ES-I3 (cell line): ENCODE measurements at regions not wholly inside any gene's neighbourhood (a gene's known extent, or its start where the extent isn't known, plus 50 kb on each side); places are given as distances from the start of the nearest gene placed in this dataset.
"Not testable (repeated sequence)": the region's sequence is repeated elsewhere in the genome, so short reads cannot be mapped to it uniquely, and the experiment has no call there.

ENCODE experiments used
- H3K36me3 ChIP-seq: 2 replicates; pipeline ENCODE4 v1.6.1; 2013; ENCODE audit warnings: mild to moderate bottlenecking, low read length, control low read depth, moderate library complexity; ENCODE audit not compliant: insufficient read depth
- H3K4me1 ChIP-seq: 2 replicates; pipeline ENCODE4 v1.6.1; 2013; ENCODE audit warnings: mild to moderate bottlenecking, control low read depth, low read length; ENCODE audit not compliant: insufficient read depth
- H3K9ac ChIP-seq: 2 replicates; pipeline ENCODE4 v1.6.1; 2013; ENCODE audit warnings: low read depth, mild to moderate bottlenecking, low read length, moderate library complexity
- H3K9me3 ChIP-seq: 2 replicates; pipeline ENCODE4 v1.6.1; 2013; ENCODE audit warnings: mild to moderate bottlenecking, low read length, moderate library complexity; ENCODE audit not compliant: control insufficient read depth, insufficient read depth

GRCh38 chr2:48065096-48065495, 158.8 kb upstream of the FBXO11 start:
- Histone ChIP-seq H3K36me3 (no peaks in the 10 kb centered on the region), H3K4me1 (no peaks in the 10 kb centered on the region), H3K9me3 (no peaks in the 10 kb centered on the region), H3K9ac (no peak overlapping the region)

- Histone ChIP-seq H3K4me1 (no peaks in the 10 kb centered on the region), H3K36me3 (no peaks in the 10 kb centered on the region), H3K9ac (no peak overlapping the region), H3K9me3 (no peaks in the 10 kb centered on the region)
Observed at GRCh38 chr2:48066000-48066399, 159.7 kb upstream of the FBXO11 start.

GRCh38 chr2:48069769-48070168, 163.5 kb upstream of the FBXO11 start:
- no peaks in the 10 kb centered on the region for H3K36me3 ChIP-seq
- H3K9ac ChIP-seq, result no peak overlapping the region
- no peaks in the 10 kb centered on the region for H3K9me3 ChIP-seq
- H3K4me1 ChIP-seq, result no peaks in the 10 kb centered on the region

DNA sequence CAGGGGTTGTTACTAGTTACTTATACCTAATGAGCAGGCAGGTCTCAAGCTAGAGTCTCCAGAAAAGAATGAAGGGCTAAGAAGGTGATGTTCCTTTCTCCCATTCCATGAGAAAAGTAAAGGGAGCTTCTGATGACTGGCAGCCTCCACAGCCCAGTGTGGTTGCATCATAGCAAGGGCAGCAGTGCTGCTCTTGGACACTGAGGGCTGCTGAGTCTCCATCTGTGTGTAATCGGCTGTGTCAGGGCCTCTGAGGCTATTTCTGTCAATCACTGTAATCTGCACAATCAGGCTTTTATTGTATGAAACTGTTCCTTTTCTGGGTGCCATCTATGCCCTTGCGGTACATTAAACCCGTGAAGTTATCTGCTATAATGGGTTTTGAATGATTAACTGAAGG, 164.1 kb upstream of the FBXO11 start:
- Histone ChIP-seq H3K36me3 (no peaks in the 10 kb centered on the region), H3K9me3 (no peaks in the 10 kb centered on the region), H3K9ac (no peak overlapping the region), H3K4me1 (no peaks in the 10 kb centered on the region)

GRCh38 chr2:48072583-48072982, 166.3 kb upstream of the FBXO11 start:
- Histone ChIP-seq H3K4me1 (no peaks in the 10 kb centered on the region), H3K36me3 (no peaks in the 10 kb centered on the region), H3K9ac (no peak overlapping the region), H3K9me3 (no peaks in the 10 kb centered on the region)

DNA sequence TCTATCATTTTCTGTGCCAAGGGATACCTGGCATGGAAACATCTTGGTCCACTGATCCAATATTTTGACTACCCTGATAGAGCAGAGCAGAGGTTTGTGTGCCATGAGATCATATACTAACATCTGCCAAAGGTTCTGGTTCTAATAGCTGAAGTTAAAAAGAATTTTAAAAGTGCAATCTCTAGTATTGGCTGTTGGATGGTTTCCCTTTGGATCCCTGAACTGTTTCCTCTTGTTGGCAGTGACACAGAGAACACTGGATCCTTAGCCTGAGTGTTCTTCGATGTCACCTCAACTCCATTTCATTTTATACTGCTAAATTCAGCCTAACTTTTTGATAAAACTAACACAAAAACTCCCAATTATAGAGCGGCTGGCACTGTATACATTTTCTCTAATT, 169.3 kb upstream of the FBXO11 start:
- no peaks in the 10 kb centered on the region for H3K36me3 ChIP-seq
- no peak overlapping the region for H3K9ac ChIP-seq
- no peaks in the 10 kb centered on the region for H3K4me1 ChIP-seq
- no peaks in the 10 kb centered on the region for H3K9me3 ChIP-seq

- no peak overlapping the region for H3K9ac ChIP-seq
- H3K36me3 ChIP-seq, result no peaks in the 10 kb centered on the region
- H3K4me1 ChIP-seq, result no peaks in the 10 kb centered on the region
- H3K9me3 ChIP-seq, result no peaks in the 10 kb centered on the region
Observed at GRCh38 chr2:48080534-48081316, 174.4 kb upstream of the FBXO11 start.

DNA sequence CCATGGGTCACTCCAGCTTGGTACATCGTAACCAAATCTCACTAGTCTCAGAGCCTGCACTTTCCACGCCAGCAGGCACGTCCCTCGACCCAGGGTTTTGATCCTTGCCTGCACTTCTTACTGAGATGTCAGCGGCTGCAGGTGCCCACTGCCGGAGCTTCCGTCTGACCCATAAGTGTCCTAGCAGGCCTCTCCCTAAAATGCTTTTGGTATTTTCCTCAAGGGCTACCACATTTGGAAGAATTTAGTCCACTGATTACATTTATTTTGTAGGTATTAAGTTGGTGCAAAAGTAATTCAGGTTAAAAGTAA, 175.0 kb upstream of the FBXO11 start:
- Histone ChIP-seq H3K9me3 (no peaks in the 10 kb centered on the region), H3K4me1 (no peaks in the 10 kb centered on the region), H3K36me3 (no peaks in the 10 kb centered on the region), H3K9ac (no peak overlapping the region)

DNA sequence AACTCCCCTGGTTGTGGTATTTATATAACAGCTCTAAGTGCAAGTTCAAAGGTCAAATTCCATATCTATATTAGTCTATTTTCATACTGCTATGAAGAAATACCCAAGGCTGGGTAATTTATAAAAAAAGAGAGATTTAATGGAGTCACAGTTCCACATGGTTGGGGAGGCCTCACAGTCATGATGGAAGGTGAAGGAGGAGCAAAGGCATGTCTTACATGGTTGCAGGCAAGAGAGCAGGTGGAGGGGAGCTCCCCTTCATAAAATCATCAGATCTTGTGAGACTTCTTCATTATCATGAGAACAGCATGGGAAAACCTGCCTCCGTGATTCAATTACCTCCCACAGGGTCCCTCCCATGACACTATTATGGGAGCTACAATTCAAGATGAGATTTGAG, 179.6 kb upstream of the FBXO11 start:
- no peaks in the 10 kb centered on the region for H3K4me1 ChIP-seq
- H3K36me3 ChIP-seq, result no peaks in the 10 kb centered on the region
- H3K9me3 ChIP-seq, result peaks cover 5% of the 10 kb centered on the region
- no peak overlapping the region for H3K9ac ChIP-seq

GRCh38 chr2:48088994-48089393, 182.7 kb upstream of the FBXO11 start:
- Histone ChIP-seq H3K9ac (no peak overlapping the region), H3K4me1 (no peaks in the 10 kb centered on the region), H3K36me3 (no peaks in the 10 kb centered on the region), H3K9me3 (peaks cover 8% of the 10 kb centered on the region)

DNA sequence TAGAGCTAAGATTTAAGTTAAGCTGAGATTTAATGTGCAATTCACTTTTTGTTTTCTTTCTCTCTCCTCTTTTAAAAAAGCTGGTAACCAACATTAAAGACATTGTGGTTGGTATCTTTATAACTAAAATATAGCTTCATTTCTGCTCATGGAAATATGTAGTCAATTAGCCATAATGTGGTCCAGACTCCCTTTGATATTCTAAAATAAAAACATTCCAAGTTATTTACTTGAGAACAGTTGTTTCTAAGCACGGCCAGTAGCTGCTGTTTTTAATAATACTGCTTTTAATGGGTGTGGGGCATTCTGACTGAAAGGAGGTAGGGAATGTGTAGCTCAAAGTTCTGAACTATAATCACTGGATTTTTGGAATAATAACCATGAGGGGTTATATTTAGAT, 183.3 kb upstream of the FBXO11 start:
- H3K36me3 ChIP-seq, result no peaks in the 10 kb centered on the region
- H3K4me1 ChIP-seq, result no peaks in the 10 kb centered on the region
- H3K9me3 ChIP-seq, result peaks cover 8% of the 10 kb centered on the region
- H3K9ac ChIP-seq, result no peak overlapping the region

- H3K36me3 ChIP-seq, result no peaks in the 10 kb centered on the region
- H3K9ac ChIP-seq, result no peak overlapping the region
- no peaks in the 10 kb centered on the region for H3K4me1 ChIP-seq
- peaks cover 8% of the 10 kb centered on the region for H3K9me3 ChIP-seq
Observed at GRCh38 chr2:48092846-48093803, 186.8 kb upstream of the FBXO11 start.

DNA sequence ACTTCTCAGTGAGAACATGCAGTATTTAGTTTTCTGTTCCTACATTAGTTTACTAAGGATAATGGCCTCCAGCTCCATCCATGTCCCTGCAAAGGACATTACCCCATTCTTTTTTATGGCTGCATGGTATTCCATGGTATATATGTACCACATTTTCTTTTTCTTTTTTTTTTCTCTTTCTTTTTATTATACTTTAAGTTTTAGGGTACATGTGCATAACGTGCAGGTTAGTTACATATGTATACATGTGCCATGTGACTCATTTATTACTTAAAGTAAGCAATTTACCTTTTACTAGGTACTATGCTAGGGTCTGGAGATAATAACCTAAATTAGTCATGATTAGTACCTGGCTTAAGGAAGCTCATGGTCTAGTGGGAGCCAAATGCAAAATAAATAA, 190.5 kb upstream of the FBXO11 start:
- H3K36me3 ChIP-seq, H3K9ac ChIP-seq, H3K4me1 ChIP-seq, H3K9me3 ChIP-seq: not testable (repeated sequence)

DNA sequence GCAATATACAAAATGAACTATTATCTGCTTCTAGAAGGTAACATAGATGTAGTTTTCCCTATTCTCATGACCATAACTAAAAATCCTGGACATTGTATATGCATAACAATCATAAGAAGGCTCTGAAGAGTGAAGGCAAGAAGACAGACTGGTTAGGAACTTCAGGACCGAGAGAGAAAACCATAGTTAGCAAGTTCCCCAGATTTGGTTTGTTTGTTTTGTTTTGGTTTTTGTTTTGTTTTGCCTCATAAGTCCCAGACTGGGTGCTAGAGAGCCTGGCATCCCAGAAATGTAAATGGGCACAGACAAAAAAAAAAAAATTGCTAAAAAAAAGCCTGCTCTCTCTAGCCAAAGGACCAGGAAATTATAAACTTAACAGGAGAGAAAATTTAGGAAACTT, 192.2 kb upstream of the FBXO11 start:
- no peaks in the 10 kb centered on the region for H3K36me3 ChIP-seq
- H3K9me3 ChIP-seq, result no peaks in the 10 kb centered on the region; the same call in 1 of the 2 replicates
- no peaks in the 10 kb centered on the region for H3K4me1 ChIP-seq
- H3K9ac ChIP-seq, result no peak overlapping the region

- H3K4me1 ChIP-seq, result peaks cover 19% of the 10 kb centered on the region
- H3K9ac ChIP-seq, result no peak overlapping the region
- H3K9me3 ChIP-seq, result no peaks in the 10 kb centered on the region; the same call in 1 of the 2 replicates
- no peaks in the 10 kb centered on the region for H3K36me3 ChIP-seq
Observed at GRCh38 chr2:48104418-48104817, 198.1 kb upstream of the FBXO11 start.
